ENCODE measurements at regions not wholly inside any gene's neighbourhood (a gene's known extent, or its start where the extent isn't known, plus 50 kb on each side); places are given as distances from the start of the nearest gene placed in this dataset.

DNA sequence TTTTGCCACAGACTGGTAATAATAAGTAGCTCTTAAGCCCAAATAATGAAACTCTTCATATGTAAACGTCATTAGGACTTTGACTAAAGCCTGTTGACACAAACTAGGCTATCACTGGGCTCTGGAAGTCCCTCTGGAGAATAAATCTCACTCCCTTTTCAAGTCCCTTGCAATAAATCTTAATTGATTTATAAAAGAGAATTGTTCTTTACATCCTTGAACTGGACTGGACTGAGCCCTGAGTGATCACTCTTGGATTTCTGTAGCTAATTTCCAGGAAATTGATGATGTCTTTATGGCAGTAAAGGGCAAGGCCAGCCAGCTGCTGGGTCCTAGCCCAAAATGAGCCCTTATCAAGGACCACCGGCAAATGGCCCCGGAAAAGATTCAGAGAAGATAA is 1162.7 kb downstream of the BCL11B start:
- no peak for DNase-seq

- DNase-seq, result no peak
These were observed 1159.7 kb downstream of the BCL11B start for GRCh38 chr14:98112194-98112780.

DNA sequence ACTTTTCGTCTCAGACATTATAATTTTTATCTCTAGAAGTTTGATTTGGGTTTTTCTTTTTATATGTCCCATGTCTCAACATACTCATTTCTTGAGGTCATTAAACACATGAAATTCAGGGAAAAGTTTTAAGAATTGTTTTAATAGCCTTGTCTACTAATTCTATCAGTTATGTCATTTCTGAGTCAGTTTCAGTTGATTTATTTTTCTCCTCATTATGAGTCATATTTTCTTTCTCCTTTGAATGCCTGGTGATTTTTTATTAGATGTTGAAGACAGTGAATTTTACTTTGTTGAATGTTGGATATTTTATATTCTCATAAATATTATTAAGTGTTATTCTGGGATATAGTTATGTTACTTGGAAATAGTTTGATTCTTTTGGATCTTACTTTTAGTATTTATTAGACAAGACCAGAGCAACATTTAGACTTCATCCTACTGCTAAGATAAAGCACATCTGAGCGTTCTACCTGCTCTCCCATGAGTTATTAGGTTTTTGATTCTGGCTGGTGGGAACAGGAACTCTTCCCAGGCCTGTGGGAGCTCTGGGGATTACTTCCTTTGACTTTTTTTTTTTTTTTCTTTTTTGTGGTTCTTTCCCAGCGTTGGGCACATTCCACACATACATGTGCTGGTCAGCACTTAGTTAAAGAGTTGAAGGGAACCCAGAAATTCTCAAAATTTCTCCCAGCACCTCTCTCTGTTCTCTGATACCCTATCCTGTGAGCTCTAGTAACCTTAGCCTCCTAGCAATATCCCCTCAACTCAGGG is 1157.7 kb downstream of the BCL11B start:
- DNase-seq, result no peak

GRCh38 chr14:98114946-98115345 is 1157.1 kb downstream of the BCL11B start:
- DNase-seq, result no peak

- DNase-seq, result no peak
These were observed 1153.2 kb downstream of the BCL11B start for GRCh38 chr14:98118749-98119148.

GRCh38 chr14:98119739-98120138 is 1152.3 kb downstream of the BCL11B start:
- no peak for DNase-seq

GRCh38 chr14:98120831-98121464 is 1151.0 kb downstream of the BCL11B start:
- no peak for DNase-seq

DNA sequence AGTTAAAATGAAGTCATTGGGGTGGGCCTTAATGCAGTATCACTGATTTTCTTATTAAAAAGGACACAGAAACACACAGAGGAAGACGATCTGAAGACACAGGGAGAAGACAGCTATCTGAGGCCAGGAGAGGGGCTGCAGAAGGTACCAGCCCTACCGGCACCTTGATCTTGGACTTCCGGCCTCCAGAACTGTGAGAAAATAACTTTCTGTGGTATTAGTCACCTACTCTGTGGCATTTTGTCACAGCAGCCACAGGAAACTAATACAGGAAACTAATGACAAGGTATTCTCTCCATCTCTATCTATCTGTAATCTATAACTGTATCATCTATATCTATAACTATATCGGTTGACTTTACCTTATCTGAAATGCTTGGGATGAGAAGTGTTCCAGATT is 1149.5 kb downstream of the BCL11B start:
- no peak for DNase-seq

DNA sequence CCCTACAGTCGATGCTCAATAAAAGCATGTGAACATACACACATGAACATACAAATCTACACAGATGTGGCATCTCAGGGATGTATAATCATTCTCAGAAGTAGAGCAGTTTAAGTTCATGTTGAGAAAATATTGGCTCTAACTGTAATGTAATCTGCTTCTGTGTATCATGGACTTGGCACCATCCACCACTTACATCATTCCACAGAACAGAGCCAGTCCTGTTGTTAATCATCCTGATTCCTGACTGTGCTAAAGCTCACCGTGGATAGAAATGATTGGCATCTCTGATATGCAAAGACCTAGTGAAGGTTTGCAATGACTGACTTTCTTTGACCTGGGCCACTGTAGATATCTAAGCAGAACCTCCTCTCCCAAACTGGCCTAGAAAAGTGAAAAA is 1141.3 kb downstream of the BCL11B start:
- DNase-seq, result no peak

DNA sequence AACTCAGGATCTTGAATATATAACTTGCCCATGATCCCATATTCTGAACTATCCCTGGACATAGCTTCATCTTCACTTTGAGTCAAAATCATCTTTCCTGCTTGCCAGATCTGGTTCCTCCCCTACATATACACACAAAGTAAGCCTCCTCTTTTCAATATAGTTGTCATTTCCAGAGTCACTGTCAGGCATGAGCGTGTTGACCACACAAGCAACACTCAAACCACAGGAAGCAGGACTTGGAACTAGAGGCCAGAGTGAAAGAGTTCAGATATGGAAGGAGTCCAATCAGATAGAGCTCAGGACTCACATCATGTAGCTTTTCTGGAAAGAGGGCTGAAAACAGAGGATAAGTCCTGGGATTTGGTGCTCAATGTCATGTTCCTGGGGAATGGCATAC is 1140.6 kb downstream of the BCL11B start:
- no peak for DNase-seq

DNA sequence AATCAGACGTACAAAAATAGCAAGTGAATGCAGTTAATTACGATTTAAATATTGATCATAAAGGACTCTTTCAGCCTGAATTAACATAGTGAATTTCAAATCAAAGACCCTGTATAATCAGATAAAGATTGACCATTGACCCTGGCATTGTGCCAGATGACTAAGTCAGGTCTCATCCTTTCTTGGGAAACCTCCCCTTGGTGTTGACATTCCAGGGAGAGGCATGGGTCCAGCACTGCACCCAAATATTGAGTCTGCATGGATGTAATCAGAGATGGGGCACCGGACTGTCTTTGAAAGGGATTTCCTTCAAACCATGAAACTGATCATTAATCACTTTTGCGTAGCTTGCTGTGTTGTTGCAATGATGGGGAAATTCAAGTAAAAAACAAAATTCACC is 1138.2 kb downstream of the BCL11B start:
- DNase-seq, result no peak

DNA sequence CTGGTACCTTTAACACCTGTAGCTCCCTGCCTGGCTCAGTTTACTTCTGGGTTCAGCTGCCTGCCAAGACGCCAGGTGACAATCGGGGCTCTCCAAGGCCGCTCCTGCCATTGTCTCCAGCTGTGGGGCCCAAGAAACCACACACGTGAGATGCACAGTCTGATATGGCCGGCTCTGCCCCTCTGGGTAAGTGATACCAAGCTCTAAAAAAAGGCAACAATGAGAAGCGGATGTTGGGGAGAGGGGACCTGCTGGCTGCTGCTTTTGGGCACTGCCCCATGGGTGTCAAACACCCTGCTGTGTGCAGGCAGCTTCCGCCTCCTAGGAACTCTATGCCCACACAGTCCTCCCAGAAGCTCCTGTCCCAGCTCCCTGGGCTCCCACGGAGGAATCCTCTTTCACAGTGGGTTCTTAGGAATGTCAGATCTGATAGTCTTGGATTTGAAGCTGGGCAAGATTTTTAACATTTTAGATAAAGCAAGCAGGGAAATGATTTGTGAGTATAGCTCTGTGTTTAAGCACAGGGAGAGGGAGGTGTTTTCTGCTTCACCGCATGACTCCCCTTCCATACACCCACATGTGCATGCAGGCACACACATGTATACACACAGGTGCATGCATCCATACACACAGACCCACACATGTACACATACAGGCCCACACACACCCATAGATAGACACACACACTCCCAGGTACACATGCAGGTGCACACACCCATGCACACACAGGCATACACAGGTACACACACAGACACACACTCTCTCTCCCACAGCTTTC is 1135.8 kb downstream of the BCL11B start:
- DNase-seq, result no peak

DNA sequence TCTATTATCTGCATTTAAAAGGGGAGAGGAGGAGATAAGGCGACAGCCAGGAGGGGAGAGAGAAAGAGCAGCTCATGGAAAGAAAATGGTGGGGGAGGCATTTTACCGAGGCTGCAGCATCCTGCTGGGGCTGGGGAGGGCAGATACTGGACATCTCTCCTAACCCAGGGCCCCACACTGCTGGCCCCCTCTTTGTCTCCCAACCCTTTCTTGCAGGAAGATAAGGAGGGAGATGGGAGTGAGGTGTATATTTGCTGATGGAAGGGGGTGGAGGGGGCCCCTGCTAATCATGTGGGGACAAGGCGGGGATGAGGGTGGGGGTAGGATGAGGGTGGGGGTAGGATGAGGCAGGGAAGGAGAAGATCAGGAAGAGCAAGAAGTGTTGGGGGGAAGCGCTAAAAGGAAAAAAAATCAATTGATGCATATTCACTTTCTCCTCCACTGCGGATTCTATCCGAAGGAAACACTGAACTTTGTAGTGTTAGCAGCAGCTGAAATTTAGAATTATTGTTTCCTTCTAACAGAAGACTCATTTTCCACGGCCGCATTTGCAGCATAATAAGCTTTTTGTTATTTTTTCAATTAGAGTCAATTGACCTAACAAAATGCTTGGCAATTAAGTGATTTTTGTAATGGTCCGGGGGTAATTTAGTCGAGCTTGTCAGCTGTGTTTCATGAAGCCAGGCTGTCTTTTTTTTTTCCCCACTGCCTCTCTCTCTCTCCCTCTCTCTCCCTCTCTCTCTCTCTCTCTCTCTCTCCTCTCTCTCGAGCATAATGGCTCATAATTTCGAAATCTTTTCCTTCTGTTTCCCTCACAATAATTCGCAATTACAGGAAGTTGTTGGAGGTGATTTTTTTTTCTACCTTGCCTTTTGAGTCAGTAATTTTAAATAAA is 1134.6 kb downstream of the BCL11B start:
- DNase-seq, result no peak

DNA sequence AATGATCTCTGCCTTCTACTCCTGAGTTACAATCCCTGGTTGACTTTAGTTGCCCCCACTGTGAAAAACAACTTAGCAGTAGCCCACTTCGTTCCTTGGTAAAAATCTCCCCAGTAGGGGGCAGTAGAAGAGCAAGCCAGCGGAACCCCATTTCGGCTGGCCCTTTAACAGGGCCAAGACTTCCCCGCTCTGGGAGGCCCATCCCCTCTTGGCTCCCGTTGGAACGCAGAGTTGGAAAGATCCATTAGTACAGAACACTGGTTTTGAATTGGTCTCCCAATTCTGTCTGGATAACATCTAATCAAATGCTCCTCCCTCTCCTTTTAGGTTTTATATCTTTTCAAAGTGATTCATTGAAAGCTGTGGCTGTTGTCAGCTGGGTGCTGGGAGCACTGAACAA is 1133.3 kb downstream of the BCL11B start:
- DNase-seq, result no peak

GRCh38 chr14:98140862-98141530 is 1131.0 kb downstream of the BCL11B start:
- DNase-seq, result no peak

GRCh38 chr14:98143566-98143965 is 1128.4 kb downstream of the BCL11B start:
- DNase-seq, result no peak

GRCh38 chr14:98144964-98145363 is 1127.0 kb downstream of the BCL11B start:
- DNase-seq, result no peak

DNA sequence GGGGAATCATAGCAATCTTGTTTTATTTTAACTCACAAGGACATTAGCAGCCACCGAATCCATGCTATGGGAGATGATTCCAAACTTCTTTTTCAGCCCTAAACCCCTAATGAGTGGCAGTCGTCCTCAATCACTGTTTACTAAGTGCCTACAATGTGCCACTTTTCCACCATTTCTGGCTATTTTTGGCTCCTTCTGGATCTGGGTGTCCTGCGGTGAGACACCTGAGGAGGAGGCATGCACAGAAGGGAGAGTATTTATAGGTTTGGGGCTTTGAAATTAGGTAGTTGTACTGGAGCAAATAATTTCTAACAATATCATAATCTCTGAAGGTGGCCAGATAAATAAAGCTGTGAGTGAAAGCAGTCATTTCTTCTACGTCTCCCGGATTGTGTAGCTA is 1125.6 kb downstream of the BCL11B start:
- DNase-seq, result no peak

- no peak for DNase-seq
These were observed 1117.7 kb downstream of the BCL11B start for GRCh38 chr14:98154254-98154653.

GRCh38 chr14:98156411-98156810 is 1115.6 kb downstream of the BCL11B start:
- no peak for DNase-seq

- DNase-seq, result no peak
These were observed 1111.1 kb downstream of the BCL11B start for GRCh38 chr14:98160901-98161300.

DNA sequence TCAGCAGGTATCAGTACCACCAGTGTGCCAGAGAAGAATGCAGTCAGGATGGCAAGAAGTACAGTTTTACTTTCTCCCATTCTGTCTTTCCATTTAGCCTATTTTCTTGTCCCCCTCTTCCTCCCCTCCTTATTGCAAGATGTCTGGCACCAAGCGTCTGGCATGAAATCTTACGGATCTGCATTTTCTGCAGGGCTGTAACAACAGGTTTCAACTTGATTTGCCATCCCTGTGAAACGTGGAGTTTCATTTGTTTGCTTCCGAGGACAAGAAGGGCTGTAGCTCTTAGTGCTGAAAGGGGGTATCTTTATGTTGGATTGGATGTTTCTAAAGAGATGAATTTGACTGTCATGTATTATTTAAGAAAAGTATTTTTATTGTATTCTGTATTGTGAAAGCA is 1110.6 kb downstream of the BCL11B start:
- DNase-seq, result no peak

All from GF-D8 (cell line).